HUES64 (cell line): ENCODE measurements at regions not wholly inside any gene's neighbourhood (a gene's known extent, or its start where the extent isn't known, plus 50 kb on each side); places are given as distances from the start of the nearest gene placed in this dataset.

Source experiments
- H3K27ac ChIP-seq: 2 replicates; pipeline ENCODE4 v1.7.0; 2013; ENCODE audit warnings: low read depth, low read length, inconsistent platforms
- H3K27me3 ChIP-seq: 2 replicates; pipeline ENCODE4 v1.6.1; 2013; ENCODE audit warnings: mild to moderate bottlenecking, low read length; ENCODE audit not compliant: insufficient read depth
- H3K36me3 ChIP-seq: 2 replicates; pipeline ENCODE4 v1.6.1; 2013; ENCODE audit warnings: mild to moderate bottlenecking, low read length; ENCODE audit not compliant: insufficient read depth
- H3K4me1 ChIP-seq: 2 replicates; pipeline ENCODE4 v1.6.1; 2013; ENCODE audit warnings: mild to moderate bottlenecking, low read length, moderate library complexity; ENCODE audit not compliant: insufficient read depth
- H3K4me3 ChIP-seq: 2 replicates; pipeline ENCODE4 v1.5.1; 2013; ENCODE audit warnings: mild to moderate bottlenecking, low read length, moderate library complexity
- H3K9ac ChIP-seq: 2 replicates; pipeline ENCODE4 v1.6.1; 2013; ENCODE audit warnings: mild to moderate bottlenecking, low read depth, low read length
- H3K9me3 ChIP-seq: 2 replicates; pipeline ENCODE4 v1.6.1; 2013; ENCODE audit warnings: low read depth, low read length; ENCODE audit not compliant: insufficient read depth
- WGBS: fragments of 150-250, 120-280 bp; methylation state at CpG from one replicate; pipeline ENCODE4 v1.1.7; 2013; ENCODE audit warnings: missing lambda C conversion rate; 5-methylcytosine and 5-hydroxymethylcytosine counted together

GRCh38 chr14:84027351-84027750, 1502.6 kb upstream of the FLRT2 start:
- H3K9ac ChIP-seq: no peak overlapping the region
- H3K27me3 ChIP-seq: no peaks in the 10 kb centered on the region
- no peaks in the 10 kb centered on the region for H3K4me1 ChIP-seq
- no peaks in the 10 kb centered on the region for H3K36me3 ChIP-seq
- H3K4me3 ChIP-seq: no peak overlapping the region
- no peak overlapping the region for H3K27ac ChIP-seq
- H3K9me3 ChIP-seq: no peaks in the 10 kb centered on the region

- Histone ChIP-seq H3K36me3 (no peaks in the 10 kb centered on the region), H3K27me3 (no peaks in the 10 kb centered on the region), H3K9ac (no peak overlapping the region), H3K27ac (no peak overlapping the region), H3K4me1 (no peaks in the 10 kb centered on the region), H3K9me3 (no peaks in the 10 kb centered on the region), H3K4me3 (no peak overlapping the region)
- 90% methylated on average over 2 of the region's 5 CpGs for WGBS
Measured at GRCh38 chr14:84028080-84028604, 1501.8 kb upstream of the FLRT2 start.

GRCh38 chr14:84029246-84029645, 1500.7 kb upstream of the FLRT2 start:
- H3K36me3 ChIP-seq: no peaks in the 10 kb centered on the region
- H3K9ac ChIP-seq: no peak overlapping the region
- no peaks in the 10 kb centered on the region for H3K9me3 ChIP-seq
- H3K27me3 ChIP-seq: no peaks in the 10 kb centered on the region
- H3K27ac ChIP-seq: no peak overlapping the region
- no peaks in the 10 kb centered on the region for H3K4me1 ChIP-seq
- H3K4me3 ChIP-seq: no peak overlapping the region

GRCh38 chr14:84029720-84030119, 1500.2 kb upstream of the FLRT2 start:
- H3K4me3 ChIP-seq: no peak overlapping the region
- no peaks in the 10 kb centered on the region for H3K4me1 ChIP-seq
- no peaks in the 10 kb centered on the region for H3K27me3 ChIP-seq
- no peak overlapping the region for H3K27ac ChIP-seq
- H3K9me3 ChIP-seq: no peaks in the 10 kb centered on the region
- no peak overlapping the region for H3K9ac ChIP-seq
- no peaks in the 10 kb centered on the region for H3K36me3 ChIP-seq
- 90% methylated on average over 5 of the region's 7 CpGs for WGBS

GRCh38 chr14:84036840-84037239, 1493.1 kb upstream of the FLRT2 start:
- no peak overlapping the region for H3K27ac ChIP-seq
- WGBS: 100% methylated on average over 1 of the region's 1 CpG
- no peaks in the 10 kb centered on the region for H3K27me3 ChIP-seq
- no peaks in the 10 kb centered on the region for H3K36me3 ChIP-seq
- no peaks in the 10 kb centered on the region for H3K9me3 ChIP-seq
- H3K4me1 ChIP-seq: 0 out of 2 replicates have a peak, but pooled peaks cover 1% of the 10 kb centered on the region
- no peak overlapping the region for H3K9ac ChIP-seq
- no peak overlapping the region for H3K4me3 ChIP-seq

GRCh38 chr14:84037593-84037992, 1492.4 kb upstream of the FLRT2 start:
- 99% methylated on average over 4 of the region's 4 CpGs for WGBS
- no peaks in the 10 kb centered on the region for H3K36me3 ChIP-seq
- H3K4me1 ChIP-seq: 0 out of 2 replicates have a peak, but pooled peaks cover 3% of the 10 kb centered on the region
- H3K9me3 ChIP-seq: no peaks in the 10 kb centered on the region
- H3K27me3 ChIP-seq: no peaks in the 10 kb centered on the region
- H3K4me3 ChIP-seq: no peak overlapping the region
- no peak overlapping the region for H3K27ac ChIP-seq
- H3K9ac ChIP-seq: no peak overlapping the region

GRCh38 chr14:84040101-84040500, 1489.8 kb upstream of the FLRT2 start:
- H3K4me3 ChIP-seq: no peak overlapping the region
- 100% methylated on average over 2 of the region's 3 CpGs for WGBS
- no peak overlapping the region for H3K27ac ChIP-seq
- no peaks in the 10 kb centered on the region for H3K36me3 ChIP-seq
- H3K9ac ChIP-seq: no peak overlapping the region
- H3K9me3 ChIP-seq: no peaks in the 10 kb centered on the region
- H3K27me3 ChIP-seq: no peaks in the 10 kb centered on the region
- H3K4me1 ChIP-seq: 0 out of 2 replicates have a peak, but pooled peaks cover 3% of the 10 kb centered on the region

GRCh38 chr14:84041421-84041820, 1488.5 kb upstream of the FLRT2 start:
- no peaks in the 10 kb centered on the region for H3K9me3 ChIP-seq
- 0 out of 2 replicates have a peak, but pooled peaks cover 3% of the 10 kb centered on the region for H3K4me1 ChIP-seq
- H3K36me3 ChIP-seq: no peaks in the 10 kb centered on the region
- no peak overlapping the region for H3K27ac ChIP-seq
- WGBS: 92% methylated on average over 2 of the region's 2 CpGs
- no peaks in the 10 kb centered on the region for H3K27me3 ChIP-seq
- H3K4me3 ChIP-seq: no peak overlapping the region
- no peak overlapping the region for H3K9ac ChIP-seq

GRCh38 chr14:84042992-84043391, 1487.0 kb upstream of the FLRT2 start:
- Histone ChIP-seq H3K27me3 (no peaks in the 10 kb centered on the region), H3K9me3 (no peaks in the 10 kb centered on the region), H3K4me1 (0 out of 2 replicates have a peak, but pooled peaks cover 3% of the 10 kb centered on the region), H3K4me3 (no peak overlapping the region), H3K9ac (no peak overlapping the region), H3K36me3 (no peaks in the 10 kb centered on the region), H3K27ac (no peak overlapping the region)
- 93% methylated on average over 1 of the region's 1 CpG for WGBS

GRCh38 chr14:84064316-84065125, 1465.4 kb upstream of the FLRT2 start:
- 71% methylated on average over 2 of the region's 3 CpGs for WGBS
- H3K4me1 ChIP-seq: peaks cover 2% of the 10 kb centered on the region
- H3K9me3 ChIP-seq: no peaks in the 10 kb centered on the region
- no peaks in the 10 kb centered on the region for H3K27me3 ChIP-seq
- no peak overlapping the region for H3K4me3 ChIP-seq
- no peak overlapping the region for H3K27ac ChIP-seq
- no peaks in the 10 kb centered on the region for H3K36me3 ChIP-seq
- H3K9ac ChIP-seq: no peak overlapping the region

GRCh38 chr14:84065811-84066210, 1464.1 kb upstream of the FLRT2 start:
- Histone ChIP-seq H3K36me3 (no peaks in the 10 kb centered on the region), H3K4me1 (no peaks in the 10 kb centered on the region; the same call in 1 of the 2 replicates), H3K27ac (no peak overlapping the region), H3K27me3 (no peaks in the 10 kb centered on the region), H3K9me3 (no peaks in the 10 kb centered on the region), H3K4me3 (no peak overlapping the region), H3K9ac (no peak overlapping the region)
- 94% methylated on average over 3 of the region's 5 CpGs for WGBS
